Activated CD4-positive, alpha-beta T cell treated with anti-CD3 and anti-CD28 coated beads, Interleukin-2, amount 50 U/mL, for 16 hours (primary cell): ENCODE measurements at regions not wholly inside any gene's neighbourhood (a gene's known extent, or its start where the extent isn't known, plus 50 kb on each side); places are given as distances from the start of the nearest gene placed in this dataset.

Experiments
- DNase-seq: peaks from one replicate; pipeline ENCODE4 v3.0.0-alpha.2; 2020

- DNase-seq = no peak
Observed at GRCh38 chr13:22703601-22704209, 477.1 kb upstream of the SGCG start.

DNA sequence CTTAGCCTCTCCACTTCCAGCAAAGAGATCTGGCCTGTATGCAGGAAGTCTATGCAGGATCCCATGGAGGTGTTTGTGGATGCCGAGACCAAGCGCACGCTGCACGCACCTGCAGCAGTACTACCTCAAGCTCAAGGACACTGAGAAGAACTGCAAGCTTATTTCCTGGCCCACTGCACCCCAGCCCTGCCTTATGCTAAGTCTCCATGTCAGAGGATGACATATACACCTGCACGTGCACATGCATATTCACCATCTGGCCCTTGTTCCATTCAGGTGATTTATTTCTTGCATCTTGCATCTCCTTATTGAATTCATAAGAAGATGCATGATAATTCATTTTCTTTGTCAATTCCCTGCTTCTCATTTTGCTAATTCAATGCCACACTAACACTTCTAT is 472.8 kb upstream of the SGCG start:
- DNase-seq = no peak

- DNase-seq = no peak
Observed at GRCh38 chr13:22717036-22717435, 463.7 kb upstream of the SGCG start.

GRCh38 chr13:22726726-22727125 is 454.1 kb upstream of the SGCG start:
- no peak for DNase-seq

DNA sequence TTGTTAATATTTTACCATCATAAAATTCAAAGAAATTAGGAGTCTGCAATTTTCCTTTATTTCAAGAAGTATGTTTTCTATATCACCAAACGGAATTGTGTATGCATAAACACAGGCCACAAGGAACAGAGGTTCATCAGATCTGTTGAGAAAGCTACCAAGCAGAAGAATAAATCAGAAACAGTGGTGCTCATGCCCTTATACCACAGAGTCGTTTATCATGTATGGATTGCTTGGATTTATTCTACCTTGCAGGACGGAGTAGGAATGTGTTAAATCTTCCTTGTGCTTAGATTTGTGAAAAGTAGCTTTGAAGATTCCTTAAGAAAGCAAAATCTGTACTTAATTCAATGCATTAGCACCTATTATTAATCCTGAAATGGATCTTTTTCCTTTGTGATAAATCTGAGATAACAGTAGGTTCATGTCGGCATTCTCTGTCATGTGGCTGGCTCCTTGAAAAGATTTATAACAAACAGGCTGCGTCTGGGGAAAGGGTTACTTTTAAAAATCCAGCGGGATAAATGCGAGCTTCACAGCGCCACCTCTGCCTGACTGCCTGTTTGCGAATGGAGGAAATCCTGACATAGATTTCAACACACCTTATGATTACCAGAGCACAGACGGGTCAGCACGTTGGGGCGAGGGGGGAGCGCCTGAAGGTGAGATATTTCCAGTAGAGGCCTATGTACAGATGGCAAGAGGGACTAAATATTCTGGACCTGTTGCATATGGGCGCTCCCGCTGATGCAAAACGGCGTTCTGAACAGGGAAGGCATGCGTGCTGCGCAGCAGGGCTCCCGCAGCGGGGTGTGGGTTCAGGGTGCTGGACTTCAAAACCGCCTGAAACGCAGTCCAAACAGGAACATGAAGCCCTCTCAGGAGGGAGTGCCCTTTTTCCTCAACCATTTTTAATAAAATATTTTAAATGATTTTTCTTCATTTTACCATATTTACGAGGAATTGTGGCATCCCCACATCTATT is 445.5 kb upstream of the SGCG start:
- no peak for DNase-seq

GRCh38 chr13:22736084-22736767 is 444.6 kb upstream of the SGCG start:
- DNase-seq = no peak

DNA sequence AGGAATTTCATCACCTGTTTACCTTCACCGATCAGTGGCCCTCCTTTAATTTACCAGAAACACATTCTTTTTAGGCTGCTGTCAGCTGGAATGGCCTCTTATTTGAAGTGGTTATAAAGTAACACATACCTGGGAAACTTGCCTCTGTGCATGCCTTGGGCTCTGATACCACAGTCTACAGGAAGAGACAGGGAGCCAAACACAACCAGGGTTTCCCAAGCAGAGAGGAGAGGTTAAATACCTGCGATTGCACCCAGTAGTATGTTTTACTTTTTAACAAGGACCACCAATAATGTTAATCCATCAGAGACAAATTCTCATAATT is 444.0 kb upstream of the SGCG start:
- no peak for DNase-seq

GRCh38 chr13:22738357-22738756 is 442.4 kb upstream of the SGCG start:
- DNase-seq = no peak

DNA sequence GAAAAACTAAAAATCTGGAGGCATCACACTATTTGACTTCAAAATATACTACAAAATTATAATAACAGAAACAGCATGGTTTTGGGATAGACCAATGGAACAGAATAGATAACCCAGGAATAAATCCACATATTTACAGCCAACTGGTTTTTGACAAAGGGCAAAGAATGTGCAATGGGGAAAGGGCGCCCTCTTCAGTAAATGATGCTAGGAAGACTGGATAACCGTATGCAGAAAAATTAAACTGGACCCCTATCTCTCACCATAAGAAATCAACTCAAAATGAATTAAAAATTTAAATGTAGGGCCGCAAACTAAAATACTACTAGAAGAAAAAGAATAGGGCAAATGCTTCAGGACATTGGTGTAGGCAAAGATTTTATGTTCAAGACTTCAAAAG is 440.5 kb upstream of the SGCG start:
- DNase-seq = no peak

DNA sequence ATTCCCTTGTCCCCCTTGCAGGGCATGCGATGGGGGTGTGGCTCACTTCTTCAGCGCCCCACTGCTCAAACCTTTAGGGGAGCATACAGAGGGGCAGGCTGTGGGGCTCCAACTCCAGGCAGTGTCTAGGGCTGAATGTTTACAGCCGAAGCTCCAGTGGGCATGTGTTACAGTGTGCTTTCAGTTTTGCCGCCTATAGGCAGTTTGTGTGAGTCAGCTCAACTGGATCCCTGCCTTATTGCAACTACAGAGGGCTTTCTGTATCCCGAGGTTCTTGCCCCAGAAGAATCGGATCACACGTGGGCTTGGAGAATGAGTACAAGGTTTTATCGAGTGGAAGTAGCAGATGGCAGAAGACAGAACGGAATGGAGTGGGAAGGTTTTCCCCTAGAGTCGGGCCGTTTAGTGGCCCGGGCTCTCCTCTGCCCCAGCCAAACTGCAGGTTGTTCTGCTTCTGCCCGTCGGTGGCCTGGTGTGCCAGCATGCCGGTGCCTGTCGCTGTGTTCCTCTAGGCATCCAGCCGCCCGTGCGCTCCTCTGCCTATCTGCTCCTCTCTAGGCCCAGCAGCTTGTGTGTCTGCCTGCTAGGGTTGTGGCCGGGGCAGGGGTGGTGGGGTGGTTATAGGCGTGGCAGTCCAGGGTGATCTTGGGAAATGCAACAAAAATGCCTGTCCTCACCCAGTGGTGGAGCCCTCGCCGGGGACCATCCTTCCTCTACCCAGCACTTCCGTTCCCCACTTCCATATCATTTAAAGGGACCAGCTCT is 435.9 kb upstream of the SGCG start:
- DNase-seq = no peak

- DNase-seq = no peak
Observed at GRCh38 chr13:22748866-22749577, 431.8 kb upstream of the SGCG start.

DNA sequence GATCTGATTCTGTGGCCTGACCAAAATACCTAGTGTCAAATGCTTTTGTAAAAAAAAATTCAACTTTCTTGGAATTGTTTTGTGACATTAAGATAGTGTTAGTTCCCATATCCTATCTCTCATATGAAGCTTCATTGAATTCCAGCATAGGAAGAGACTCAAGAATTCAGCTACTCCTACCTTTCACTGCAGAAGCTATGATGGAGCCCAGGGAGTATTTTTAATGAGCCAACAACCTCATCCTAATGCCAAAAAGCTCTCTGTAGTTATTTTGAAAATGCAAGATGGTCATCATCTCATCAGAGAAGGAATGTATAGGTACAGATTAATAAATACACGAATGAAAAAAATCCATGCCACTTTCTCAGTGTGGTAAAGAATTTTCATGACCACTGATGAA is 431.2 kb upstream of the SGCG start:
- DNase-seq = no peak

DNA sequence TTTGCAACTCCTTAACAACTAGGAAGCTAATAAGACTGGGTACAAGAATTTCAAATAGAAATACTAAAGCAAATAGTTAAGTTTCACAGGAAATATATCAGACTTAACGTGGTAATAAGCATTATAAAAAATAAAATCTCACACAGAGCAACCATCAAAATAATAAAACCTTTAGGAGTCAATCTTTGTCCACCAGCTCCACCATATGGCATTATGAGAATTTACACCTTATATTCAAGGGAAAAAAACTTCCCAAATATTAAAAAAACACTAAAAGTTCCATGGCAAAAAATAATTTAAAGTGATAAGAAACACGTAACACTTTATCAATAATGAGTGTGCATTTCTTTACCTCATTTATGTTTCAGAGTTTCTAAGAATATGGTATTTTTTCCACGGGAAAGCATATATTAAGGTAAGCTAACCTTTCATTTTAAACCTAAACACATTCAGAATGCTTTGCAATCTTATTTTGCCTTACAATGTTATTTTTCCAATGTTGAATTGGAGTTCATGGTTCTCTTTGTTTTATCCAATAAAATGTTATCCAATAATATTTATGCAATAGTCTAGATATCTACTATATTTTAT is 423.2 kb upstream of the SGCG start:
- DNase-seq = no peak

DNA sequence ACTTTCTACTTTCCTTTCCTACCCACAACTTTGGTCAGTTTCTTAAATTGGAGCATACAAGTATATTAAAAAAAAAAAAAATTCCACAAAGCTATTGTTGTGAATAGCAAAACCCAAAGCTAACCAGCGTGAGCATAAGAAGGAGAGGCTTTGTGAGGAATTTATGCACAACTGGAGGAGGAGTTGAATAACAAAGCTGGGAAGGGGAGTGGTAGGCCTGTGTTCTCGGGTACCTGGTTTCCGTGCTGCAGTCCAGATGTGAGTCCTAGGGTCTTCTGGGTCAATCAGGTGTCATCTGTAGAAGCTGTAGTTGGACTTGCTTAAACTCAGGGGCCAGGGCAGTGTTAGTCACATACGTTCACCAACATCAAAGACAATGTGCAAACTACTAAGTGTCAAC is 422.5 kb upstream of the SGCG start:
- no peak for DNase-seq

- DNase-seq = no peak
Observed at GRCh38 chr13:22761709-22762108, 419.1 kb upstream of the SGCG start.

DNA sequence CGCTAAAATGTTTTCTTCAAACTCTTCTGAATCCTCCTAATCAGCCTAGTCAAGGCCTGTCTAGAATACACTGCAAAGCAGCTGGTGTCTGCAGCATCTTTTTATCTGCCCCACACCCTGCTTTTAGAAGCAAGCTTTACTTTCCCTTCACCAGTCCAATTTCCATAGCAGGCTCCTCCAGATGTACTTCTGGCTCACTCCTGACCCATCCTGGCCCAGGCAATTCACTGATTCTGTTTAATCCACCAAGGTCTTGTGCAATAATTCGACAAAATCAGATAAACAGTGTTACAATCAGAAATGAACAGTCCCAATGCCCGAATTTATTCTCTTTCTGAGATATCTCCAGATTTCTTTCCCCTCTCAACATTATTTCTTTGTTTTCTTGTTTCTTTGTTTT is 415.2 kb upstream of the SGCG start:
- no peak for DNase-seq

DNA sequence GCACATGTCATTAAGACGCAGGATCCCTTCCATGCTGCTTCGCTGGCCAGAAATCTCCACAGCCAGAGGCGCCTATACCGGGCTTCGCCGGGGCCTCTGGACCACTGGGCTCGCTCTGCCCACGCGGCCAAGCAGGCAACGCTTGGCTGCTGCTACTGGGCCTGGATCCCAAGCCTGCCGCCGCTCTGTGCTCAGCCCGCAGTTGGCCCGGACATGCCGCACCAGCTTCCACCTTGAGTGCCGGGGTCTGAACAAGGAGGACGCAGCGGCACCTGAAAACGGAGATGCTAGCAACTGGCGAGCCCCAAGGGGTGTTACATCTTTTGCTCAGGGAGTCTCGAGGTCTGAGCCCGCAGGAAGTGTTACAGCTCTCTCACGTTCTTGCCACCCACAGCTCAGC is 409.9 kb upstream of the SGCG start:
- DNase-seq = no peak

DNA sequence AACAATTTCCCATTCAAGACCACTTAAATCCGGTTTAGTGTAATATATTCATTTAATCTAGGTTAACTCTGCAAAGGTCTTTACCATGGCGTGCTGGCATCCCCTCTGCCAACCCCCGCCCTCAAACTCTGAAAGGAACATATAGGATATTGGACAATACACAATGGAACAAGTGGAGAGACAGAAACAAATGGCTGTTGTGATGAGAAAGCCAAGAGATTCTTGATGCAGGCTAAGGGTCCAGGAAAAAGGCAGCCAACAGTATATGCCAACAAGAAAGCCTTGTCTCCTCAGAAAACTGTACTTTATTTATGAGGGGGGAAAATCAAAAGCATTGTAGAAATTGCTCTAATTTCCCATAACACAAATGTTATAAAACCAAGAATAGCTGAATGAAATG is 407.3 kb upstream of the SGCG start:
- no peak for DNase-seq

DNA sequence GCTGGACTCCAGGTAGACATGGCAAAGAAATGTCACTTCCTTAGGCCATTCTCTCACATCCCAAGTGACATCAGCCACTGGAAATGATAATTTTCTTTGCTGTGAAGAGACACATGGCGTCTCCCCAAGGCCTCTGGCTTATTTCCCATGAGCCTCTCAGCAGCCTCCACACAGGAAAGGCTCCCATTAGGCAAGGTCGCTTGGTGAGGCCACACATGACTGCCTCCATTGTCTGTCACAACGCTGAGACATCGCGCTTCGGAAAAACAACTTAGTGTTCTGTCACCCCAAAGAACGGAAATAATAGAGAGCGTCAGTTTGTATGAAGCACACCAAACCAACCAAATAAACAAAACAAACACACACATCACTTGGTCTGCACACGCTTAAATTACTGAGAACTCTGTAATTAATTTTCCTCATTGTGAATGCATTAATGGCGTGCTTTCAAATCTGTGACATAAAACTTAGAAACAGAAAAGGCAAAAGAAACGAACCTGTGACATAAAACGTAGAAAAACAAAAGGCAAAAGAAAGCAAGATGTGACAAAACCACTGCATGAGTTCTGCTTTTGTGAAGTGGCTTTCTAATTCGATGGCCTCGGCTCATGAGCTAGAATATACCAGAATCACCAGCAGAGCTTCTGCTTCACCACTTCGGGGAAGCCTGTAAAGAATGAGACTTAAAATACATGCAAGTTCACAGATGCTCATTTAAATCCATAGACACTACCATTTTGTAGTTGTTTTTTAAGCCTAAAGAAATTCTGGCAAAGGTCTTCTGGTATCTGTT is 404.2 kb upstream of the SGCG start:
- no peak for DNase-seq

DNA sequence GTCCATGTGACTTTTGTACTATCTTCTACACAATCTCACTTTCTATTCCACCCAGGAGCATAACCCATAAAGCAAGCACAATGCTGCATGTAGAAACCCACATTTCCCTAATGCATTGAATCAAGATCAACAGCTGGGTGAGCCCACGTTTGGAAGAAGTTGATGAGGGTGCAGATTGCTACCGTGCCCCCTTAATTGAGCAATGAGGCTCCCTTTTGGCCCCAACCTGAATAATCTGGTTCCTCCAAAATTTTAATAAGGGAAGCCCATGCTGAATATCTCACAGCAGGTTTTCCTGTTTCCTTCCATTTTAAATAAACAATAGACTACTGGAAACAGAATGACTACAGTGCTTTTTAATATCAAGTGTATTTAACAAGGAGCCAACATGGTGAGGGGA is 403.6 kb upstream of the SGCG start:
- DNase-seq = no peak

DNA sequence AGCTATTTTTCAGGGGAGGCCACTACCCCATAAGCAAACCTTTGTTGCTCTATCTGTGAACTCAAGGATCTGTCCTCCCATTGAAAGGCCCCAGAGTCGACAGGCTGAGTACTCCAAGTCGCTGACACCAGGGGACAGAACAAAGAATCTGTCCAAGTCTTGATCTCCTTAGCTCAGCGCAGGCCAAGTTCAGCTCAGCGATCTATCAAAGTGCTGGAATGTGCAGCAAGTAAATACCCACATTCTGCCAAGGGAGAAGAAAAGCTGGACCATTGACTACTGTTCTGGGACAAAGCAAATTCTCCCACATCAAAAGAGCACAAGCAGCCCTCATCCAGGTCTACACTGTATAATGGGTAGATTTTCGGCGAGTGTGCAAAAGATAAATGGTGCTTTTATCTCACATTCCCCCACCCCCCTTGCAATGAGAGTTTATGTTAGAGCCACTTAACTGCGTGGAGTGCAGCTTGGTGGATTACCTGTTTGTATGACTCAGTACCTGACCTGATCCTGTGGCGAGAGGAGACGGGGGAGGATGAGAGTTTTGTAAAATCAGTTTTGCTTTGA is 391.7 kb upstream of the SGCG start:
- no peak for DNase-seq
